GM18858 (cell line): ENCODE measurements at regions not wholly inside any gene's neighbourhood (a gene's known extent, or its start where the extent isn't known, plus 50 kb on each side); places are given as distances from the start of the nearest gene placed in this dataset.

ENCODE experiments used
- ATAC-seq: cut with Tn5 transposase; IDR thresholded peaks from one replicate; pipeline ENCODE4 v1.9.1; 2021; ENCODE audit not compliant: unreplicated experiment

DNA sequence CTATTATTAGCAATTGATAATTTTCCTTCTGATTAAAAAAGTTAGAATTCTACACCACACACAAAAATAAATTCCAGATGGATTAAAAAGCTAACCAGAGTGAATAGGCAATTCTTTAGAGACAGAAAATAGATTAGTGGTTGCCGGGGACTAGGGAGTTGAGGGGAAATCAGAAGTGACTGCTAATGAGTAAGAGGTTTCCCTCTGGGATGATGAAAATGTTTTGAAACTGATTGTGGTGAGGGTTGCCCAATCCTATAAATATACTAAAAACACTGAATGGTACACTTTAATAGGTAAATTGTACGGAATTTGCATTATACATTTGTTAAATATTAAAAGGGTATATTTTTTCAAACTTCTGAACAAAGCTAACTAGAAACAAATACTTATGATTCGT is 214.9 kb downstream of the GPAM start:
- no peak for ATAC-seq

DNA sequence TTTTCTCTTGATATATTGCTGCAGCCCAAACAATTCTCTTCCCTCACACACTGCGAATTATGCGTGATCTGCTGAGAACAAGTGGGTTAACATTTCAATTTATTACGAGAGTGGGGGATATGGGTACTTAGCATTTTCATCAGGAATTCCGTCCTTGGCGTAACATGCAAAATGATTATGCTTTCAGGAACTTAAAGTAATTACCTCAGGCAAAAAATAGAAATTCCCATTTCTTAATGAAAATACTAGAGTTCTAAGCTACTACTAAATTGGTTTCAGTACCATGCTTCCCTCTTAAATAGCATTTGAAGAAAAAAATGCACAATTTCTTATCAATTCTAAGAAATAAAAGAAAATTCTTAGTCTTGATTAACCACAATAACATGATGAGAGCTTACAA is 213.5 kb downstream of the GPAM start:
- ATAC-seq: no peak

DNA sequence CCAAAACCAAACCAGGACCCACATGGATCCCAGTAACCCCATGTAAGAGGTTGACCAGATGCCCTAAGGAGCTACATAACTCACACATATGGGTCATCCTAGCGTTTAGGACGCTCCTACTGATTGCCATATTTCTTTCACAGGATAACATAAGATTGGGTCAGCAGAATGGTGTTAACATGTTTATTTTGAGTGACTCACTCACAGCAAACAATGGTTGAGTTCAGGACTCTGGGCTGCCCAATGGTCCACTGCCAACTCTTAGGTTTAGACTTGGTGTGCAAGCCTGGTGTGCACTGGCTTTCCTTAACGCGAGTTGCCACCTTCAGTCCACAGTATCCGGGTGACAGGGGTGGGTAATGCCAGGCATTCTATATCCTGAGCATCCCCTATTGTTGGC is 211.5 kb downstream of the GPAM start:
- no peak for ATAC-seq

DNA sequence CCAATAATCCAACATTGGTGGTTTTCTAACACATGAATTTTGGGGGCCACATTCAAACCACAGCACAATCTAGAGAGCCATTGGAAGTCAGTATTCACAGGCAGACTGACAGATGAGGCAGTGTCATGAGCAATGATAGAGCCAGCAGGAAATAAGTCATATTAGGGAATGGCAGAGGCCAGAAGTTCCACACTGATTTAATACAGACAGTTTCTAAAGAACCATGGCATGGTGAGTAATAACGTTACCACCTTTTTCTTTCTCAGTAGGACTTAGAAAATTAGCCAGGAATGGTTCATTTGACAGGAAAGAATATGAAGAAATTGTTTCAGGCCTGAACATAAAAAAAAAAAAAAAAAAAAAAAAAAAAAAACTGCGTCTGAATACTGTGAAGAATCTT is 210.3 kb downstream of the GPAM start:
- no peak for ATAC-seq

DNA sequence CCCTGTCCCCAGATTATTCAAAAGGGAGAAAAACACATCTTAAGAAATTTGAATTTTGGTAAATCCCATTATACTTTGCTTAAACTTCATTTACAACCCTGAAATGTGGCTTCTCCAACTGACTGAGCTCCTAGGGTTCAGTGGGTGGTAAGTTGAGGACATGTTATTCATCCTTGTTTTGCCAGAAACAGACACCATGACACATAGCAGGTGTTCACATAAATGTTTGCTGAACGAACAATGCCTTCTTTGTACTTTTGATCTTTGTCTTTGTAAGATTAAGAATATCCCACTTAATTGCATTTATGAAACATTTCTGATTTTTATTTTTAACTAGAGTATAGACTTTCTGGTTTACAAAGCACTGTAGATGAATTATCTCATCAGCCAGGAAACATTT is 209.7 kb downstream of the GPAM start:
- no peak for ATAC-seq

DNA sequence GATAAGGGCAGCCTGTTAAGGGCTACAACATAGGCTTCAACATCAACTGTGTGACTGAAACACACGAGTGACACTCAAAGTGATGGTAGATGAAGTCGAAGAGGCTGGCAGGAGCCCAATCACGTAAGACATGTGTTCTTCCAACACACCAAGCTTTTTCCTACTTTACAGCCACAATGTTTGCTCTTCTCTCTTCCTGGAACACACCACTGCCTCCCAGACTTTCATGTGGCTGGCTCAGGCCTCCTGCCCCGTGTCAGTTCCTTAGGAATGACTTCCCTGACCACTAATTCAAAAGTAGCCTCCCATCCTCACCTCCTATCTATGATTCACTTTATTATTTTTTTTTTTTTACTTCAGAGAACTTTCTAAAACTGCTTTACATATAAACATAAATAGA is 209.2 kb downstream of the GPAM start:
- ATAC-seq: no peak

DNA sequence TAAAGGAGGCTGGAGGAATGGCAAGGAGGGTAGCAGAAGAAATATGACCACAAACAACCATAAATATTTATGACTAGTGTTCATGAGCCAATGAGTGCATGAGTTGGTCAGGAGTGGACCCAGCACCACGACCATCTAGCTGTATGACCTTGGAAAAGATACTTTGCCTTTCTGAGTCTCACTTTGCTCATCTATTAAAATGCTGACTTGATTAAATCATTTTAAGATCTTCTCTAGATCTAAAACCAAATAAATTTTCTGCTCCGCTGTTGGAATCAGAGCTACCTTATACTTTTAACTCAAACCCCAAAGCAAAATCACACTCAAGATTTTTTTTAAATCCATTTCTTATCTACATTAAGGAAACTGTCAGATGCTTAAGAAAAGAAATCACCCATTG is 207.0 kb downstream of the GPAM start:
- ATAC-seq: no peak

DNA sequence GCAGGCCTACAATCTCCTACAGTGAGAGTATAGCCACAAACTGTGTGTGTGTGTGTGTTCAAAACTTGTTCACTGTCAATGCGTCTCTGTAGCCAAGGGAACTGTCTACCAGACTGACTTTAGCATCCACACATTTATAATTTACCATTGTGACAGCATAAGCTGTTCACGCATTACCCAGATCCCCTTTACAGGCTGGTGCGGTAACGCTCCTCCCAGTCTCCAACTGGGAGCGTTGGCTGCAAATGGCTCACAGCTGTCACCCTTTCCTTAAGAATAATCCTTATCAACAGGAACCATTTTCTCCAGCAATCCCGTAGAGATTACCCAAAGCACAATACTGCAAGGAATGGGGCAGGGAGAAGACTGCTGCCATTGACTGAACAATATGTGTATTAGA is 199.5 kb downstream of the GPAM start:
- no peak for ATAC-seq

DNA sequence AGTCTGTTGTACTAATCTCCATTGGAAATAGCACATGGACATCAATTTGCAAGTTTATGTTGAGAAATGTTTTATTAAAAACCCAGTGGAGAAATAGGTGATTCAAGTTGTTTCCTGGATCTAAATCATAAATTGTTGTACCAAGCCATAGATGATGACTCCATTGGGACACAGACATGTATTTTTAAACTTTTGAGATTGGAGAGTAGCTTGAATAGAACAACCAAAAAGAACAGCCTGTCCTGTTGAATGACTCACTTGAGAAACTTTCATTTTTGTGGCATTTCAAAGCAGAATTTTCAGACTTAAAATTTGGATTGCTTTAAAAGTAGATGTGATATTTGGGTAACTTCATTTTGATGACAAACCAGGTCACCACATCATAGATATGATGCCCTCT is 197.5 kb downstream of the GPAM start:
- ATAC-seq: no peak

DNA sequence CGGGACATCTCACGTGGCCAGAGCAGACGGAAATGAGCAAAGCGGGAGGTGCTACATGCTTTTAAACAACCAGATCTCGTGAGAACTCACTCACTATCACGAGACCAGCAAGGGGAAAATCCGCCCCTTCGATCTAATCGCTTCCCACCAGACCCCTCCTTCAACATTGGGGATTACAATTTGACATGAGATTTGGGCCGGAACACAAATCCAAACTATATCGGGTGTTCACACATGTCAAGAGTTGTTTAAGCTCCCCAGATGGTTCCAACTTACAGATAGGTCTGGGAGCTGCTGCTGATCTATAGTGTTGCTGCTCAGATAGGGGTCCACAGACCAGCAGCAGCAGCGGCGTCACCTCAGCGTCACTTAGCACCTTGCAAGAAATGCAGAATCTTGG is 194.9 kb downstream of the GPAM start:
- no peak for ATAC-seq

DNA sequence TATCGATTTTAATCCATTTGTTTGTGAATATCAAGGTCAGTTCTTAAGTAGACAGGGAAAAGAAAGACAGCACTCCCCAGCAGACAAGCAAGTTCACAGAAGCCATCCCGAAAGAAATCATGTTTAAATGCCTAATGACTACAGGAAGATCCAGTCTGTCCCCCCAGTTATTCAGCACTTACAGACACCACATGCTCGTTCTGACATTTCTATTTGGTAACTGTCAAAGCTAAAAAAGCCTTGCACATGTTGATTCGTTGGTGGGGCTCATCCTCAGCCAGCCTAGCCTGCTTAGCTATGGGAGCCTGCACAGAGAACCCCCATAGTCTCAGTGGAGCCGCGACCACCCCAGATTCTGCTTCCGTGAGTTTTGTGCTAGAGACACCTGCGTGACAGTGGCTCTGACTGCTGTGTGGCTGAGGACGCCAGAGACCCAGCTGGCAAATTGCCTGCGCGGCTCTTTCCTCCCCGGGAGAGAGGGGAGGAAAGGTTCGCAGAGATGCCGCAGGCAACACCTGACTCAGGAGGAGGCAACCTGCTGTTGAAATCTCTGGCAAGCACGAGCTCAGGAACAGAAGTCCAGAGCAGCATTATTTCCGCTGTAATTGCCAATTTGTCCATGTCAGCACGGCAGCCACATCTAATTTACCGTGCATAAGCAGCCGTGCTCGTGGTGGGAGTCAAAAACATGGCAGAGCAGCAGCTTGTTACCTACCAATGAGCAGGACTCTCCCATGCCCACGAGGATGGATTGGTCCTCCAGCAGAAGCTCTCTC is 194.2 kb downstream of the GPAM start:
- no peak for ATAC-seq

DNA sequence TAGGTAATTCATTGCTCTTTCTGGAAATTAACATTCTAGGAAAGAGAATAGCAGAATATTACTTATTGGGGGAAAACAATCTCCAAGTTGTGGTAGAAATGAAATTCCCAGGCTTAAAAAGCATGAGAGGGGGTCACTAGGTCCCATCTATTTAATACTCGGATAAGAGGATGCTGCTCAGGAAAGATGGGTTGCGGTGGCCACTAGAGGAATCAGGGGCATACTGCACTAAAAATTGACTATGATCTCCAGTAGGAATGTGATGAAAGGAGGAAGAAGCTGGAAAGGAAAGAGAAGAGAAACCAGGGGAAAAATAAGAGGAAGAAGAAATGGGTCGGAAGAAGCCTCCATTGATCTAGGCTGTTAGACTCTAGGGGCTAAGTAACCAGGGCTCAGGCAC is 192.8 kb downstream of the GPAM start:
- ATAC-seq: no peak

DNA sequence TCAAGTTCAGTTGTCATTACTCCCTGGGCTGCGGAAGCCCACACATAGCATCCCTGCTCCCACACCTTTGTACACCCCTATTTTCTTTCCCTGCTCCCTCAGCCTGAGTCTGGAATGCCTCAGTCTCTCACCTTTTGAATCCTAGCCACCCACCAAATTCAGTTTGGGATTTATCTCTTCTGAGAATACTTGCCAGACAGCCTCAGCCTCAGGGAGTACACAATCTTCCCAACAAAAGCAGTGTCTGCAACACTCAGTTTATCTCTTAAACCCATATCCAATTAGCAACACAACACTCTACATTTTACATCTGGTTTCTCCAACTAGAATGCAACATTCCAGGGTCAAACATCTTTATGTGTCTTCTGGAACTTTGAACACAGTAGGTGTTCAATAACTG is 190.2 kb downstream of the GPAM start:
- ATAC-seq: no peak

DNA sequence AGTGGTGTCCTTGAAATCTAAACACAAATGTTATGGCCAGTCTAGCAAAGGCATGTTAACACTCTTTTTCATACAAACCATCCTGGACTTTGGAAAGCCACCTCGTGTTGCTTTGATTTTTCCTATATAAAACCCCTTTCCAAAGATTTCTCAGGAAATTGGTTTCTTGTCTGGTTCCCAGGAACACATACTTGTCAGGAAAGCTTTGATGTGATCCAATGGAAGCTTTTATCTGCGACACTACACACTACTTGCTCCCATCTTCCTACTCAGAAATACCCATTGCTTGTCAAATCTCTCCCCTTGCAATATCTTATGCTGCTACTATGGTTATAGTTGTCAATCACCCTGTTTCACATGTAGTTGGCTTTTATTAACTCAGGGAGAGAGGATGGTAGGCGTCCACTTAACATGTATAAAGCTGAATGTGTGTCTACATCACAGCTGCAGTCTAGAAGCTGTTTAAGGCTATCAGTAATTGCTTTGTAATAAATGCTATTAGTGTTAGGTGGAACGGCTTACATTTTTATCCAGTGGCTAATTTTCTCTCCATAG is 189.6 kb downstream of the GPAM start:
- ATAC-seq: no peak

DNA sequence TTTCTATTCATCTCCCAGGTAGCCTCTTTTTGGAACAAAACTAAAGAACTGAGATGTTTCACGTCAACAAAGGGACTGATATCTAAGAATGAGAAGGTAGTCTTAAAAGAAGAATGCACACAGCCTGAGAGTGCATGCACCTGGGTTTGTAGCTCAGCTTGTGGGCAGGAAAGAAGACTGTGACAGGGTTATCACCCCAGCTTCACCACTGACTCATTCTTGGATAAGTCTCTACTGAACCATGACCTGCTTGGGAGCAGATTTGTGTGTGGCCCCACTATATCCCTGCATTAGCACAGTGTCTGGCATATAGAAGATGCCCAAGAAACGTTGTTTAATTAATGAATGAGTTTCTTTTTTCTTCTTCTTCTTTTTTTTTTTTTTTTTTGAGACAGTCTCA is 187.5 kb downstream of the GPAM start:
- peak; percentile 99 for ATAC-seq

DNA sequence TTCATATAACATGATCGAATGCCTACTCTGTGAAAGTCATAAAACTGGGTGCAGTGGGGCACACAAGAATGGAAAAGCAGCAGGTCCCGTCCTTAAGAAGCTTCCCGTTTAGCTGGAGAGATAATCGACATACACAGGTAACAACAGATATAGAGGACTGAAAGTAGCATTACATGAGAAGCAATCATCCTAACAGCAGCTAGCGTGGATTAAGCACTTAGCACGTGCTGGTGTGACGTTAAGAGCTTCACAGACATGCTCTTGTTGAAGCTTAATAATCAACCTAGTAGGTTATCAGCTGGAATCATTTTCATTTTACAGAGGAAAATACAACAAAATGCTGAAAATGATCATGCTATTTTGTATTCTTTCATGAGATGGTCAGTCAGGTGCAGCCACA is 184.8 kb downstream of the GPAM start:
- ATAC-seq: no peak

DNA sequence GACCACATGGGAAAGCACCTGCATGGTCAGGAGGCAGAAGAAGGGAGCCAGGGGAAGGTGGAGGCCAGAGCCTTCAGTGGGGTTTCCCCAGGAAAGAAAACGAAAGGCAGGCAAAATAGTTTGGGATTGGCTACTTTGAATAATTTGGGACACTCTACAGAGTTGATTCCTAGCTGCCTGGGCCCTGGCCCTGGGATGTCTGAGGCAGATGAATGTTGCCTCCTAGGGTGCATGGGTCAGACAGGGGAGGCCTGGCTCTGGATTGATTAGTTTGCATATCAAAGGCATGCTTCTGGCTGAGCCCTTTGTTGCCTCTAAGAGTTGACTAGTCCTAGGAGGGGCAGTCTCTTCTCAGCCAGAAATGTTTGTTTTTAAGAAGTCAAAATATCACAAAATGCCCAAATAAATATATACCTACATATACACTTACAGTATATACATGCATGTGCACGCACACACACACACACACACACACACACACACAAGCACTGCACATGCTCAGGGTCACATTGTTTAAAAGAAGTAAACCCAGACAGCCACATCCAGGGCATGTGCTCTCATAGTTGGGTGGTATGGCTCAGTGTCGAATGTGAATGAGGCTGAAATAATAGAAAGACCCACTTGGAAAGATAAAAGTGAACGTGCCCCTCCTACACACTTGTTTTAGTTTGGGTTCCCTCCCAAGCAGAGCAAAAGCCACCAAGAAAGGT is 184.2 kb downstream of the GPAM start:
- no peak for ATAC-seq

DNA sequence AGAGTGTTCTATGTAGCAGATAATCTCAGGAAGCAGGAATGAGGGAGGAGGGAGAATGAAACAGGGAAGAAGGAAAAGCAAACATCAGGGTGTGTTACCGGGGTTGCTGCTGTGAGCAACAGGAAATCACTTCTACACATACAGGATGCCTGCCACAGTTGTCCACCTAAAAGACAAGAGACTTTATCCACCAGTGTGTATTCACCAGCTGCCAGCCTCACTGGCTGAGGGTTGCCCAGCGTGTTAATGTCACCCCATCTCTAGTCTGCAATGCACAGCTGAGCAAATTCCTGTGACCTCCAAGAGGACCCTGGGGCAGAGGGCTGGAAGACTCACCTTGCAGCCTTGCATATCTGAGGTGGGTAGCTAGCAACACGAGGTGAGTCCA is 183.7 kb downstream of the GPAM start:
- ATAC-seq: no peak

DNA sequence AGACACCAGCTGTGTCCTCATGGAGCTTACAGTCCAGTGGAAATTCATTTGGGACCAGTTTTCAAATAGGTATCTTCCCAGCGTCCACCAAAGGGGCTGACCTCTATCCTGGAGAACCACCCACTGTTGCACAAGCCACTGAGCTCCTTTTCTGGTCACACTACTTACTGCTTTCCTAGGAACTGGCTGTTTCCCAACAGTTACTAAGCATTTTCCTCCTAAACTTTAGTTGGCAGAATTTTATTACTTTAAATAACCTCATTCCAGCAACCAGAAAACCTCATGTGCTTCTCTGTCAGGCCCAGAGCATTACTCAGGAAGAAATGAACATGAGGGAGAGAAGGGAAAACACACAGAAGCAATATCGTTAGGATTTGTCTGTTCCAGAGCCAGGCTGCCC is 183.1 kb downstream of the GPAM start:
- no peak for ATAC-seq

DNA sequence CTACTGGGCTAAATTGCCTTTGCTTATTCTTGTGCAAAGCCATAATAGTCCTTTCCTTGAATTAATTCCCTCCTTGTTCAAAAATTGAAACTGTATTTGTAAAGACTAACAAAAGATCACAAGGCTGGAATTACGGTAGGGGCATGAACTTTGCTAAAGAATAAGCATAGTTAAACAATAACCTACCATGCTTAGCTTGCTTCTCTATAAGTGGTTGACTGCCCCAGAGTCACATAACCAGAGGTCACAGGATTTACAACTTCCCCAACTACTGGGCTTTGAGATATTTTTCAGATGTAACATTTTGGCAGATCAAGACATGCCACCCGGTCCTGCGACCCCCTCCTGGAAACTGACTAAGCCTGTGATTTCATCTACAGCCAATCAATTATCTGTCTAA is 181.4 kb downstream of the GPAM start:
- ATAC-seq: no peak

DNA sequence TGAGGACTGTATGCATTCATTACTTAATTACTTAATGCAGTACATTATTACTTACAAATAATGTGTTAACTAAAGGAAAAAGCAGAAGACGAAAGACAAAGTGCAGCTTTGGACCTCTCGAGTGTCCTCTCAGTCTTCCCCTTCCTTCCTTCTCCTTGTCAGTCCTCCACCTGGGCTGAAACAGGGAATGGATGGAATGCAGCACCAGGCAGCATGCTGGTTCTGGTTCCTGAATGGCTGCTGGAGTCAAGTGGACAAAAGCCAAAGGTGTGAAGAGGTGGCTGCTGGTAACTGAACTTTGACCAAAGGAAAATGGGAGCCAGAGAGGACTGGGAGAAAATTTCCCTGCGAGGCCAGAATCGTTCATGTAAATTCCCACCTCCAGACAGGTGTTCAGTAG is 179.5 kb downstream of the GPAM start:
- no peak for ATAC-seq

DNA sequence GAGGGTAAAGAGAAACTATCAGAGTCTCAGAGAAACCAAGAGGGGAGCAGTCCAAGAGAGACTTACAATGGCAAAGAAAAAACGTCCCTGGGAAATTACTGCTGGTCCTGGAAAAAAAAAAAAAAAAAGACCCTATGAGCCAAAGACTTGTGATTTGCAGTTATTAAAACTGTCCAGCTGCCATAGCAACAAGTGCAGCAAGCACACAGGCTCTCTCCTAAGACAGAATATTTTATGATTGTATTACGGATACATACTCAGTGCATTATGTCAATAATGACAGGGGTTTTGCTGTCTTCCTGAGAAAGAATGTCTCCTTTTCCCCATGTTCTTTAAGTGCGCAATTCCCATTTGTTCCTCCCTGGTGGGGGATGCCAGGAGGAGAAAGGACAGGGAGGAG is 178.5 kb downstream of the GPAM start:
- no peak for ATAC-seq

DNA sequence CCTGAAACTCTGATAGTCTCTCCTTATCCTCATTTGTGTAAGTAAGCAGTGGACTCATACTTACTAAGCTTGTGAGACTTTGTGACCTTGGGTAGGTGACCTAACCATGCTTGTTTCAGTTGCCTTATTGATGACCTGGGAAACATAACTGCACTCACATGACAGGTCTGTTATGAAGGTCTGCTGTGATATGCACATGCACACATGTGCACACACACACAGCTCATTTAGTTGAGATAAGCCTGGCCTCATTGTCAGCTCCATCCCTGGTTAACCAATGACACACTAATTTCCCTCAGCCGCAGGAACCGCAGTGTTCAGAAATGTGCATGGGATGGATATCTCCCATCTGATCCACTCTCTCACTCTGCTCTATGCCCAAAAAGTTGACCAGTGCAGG is 177.2 kb downstream of the GPAM start:
- ATAC-seq: no peak
